ENCODE measurements at regions not wholly inside any gene's neighbourhood (a gene's known extent, or its start where the extent isn't known, plus 50 kb on each side); places are given as distances from the start of the nearest gene placed in this dataset.

GRCh38 chr20:24737212-24737850 is 211.7 kb upstream of the CST7 start:
- no peak for ATAC-seq
- DNase-seq (ENCODE audit: missing footprints) = no peak
- intact Hi-C loops (cut with DNase I) = no loop called here

DNA sequence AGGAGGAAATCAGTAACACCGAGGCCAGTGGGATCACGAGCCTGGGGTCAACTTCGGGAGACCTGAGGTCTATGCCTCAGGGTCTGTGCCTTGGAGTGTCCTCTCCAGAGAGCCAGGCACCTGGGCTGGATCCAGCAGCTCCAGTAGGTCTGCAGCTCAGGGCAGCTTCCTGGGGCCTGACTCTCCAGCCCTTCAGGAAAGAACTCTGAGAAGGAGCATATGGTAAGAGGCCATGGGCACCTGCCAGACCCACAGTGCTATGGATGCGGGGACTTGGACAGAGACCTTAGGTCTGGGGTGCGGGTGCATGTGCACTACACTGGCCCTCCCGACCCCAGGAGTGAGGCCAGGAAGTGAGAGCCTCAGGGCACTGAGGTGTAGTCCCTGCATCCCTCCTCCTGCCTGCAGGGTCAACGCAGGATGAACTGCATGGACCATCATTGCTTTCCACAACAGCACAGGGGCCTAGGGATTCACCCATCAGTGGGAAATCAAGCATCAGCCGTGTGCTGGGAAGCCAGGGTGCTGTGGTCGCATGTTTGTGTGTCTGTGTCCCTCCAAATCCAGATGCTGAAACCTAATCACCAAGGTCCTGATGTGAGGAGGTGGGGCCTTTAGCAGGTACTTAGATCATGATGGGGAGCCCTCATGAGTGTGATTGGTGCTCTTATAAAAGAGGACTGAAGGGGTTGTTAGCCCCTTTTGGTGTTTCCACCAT is 210.9 kb upstream of the CST7 start:
- no peak for ATAC-seq
- DNase-seq (ENCODE audit: missing footprints) = no peak
- intact Hi-C loops (cut with DNase I) = no loop called here

DNA sequence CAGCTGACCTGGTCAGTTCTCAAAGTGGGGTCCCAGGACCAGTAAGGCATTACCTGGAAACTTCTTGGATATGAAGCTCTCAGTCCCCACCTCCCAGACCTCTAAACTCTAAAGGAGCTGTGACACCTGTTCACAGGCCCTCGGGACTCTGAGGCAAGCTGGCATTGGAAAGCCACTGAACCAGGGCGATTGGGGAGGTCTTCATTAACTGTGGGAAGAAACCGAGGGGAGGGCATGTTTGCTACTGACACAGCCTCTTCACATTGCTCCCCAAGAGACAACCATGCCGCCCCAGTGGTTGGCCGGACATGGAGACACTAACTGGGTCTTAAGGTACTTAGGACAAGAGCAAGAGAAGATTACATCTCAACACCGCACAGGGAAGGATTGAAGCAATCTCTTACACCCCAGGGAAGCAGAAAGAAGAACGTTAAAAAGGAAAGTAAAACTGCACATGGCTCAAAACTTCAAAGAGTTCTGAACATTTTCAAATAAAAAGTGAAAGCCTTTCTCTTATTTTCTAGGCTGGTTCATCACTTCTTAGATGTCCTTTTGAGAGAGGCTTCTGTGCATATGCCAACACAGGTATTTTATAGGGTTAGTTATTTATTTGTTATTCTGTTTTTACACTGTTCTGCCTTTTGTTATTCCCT is 210.0 kb upstream of the CST7 start:
- intact Hi-C loops (cut with DNase I) = no loop called here
- ATAC-seq (no peak), DNase-seq (ENCODE audit: missing footprints) (no peak)

DNA sequence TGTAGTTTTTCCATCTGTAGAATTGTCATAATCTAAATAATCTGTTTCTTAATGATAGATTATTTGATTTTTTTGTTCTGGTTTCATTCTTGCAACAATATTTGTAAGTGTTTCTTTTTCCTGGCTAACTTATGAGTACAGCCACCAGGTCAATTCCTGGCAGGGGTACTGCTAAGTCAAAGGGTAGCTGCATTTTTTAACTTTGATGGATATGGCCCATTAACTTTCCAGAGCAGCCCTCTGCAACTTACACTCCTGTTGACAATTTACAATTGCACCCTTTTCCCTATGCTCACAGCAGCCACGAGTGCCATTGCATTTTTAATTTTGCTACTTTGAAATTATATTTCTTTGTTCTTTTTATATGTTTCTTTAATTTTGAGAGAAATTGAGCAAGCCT is 209.3 kb upstream of the CST7 start:
- intact Hi-C loops (cut with DNase I) = no loop called here
- DNase-seq (ENCODE audit: missing footprints) (no peak), ATAC-seq (no peak)

DNA sequence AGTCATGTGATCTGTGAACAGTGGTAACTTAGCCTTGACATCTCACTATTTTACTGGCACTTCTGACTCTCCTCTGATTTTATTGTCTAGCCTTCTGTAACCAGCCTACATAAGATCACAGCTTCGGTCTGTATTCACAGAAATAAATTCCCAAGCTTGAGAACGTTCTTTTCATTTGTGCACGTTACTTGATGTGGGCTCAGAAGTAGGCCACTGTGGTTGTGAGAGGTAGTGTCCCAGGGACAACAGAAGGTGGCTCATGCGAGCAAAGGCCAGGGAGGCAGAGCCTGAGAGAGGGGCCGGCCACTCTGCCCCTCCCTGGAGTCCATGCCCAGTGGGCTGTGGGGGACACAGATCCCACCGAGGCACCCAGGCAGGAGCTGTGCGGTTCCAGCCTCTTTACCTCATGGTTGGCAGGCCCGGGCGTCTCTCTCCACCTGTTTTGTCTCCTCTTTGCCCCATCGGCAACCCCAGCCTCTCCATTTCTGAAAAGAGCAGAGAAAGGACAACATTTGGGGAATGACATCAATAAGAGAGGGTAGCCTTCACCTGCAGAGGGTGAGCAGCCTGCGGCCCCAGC is 207.5 kb upstream of the CST7 start:
- intact Hi-C loops (cut with DNase I) = no loop called here
- DNase-seq (ENCODE audit: missing footprints) (no peak), ATAC-seq (no peak)

GRCh38 chr20:24742436-24742835 is 206.6 kb upstream of the CST7 start:
- intact Hi-C loops (cut with DNase I) = no loop called here
- ATAC-seq = no peak
- no peak for DNase-seq (ENCODE audit: missing footprints)

DNA sequence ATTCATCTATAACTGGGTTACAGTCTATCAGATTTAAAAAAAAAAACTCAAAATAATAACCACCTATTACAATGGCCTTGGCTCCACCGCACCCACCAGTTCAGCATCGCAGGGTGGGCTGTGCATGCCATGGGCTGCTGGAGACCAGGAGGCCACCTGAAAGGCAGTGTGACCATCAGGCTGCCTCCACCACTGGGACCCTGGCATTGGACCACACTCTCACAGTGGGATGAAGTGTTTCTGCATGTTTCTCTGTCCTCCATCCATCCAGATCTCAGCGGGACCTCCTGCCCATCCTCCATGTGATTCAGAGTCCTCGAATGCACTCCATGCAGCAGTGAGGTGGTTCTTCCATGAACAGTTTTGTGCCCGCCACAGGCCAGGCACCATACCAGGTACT is 206.1 kb upstream of the CST7 start:
- DNase-seq (ENCODE audit: missing footprints) (no peak), ATAC-seq (no peak)
- intact Hi-C loops (cut with DNase I) = no loop called here

- DNase-seq (ENCODE audit: missing footprints) = no peak
- no peak for ATAC-seq
- intact Hi-C loops (cut with DNase I) = no loop called here
Observed at GRCh38 chr20:24743641-24744040, 205.4 kb upstream of the CST7 start.

GRCh38 chr20:24744747-24745146 is 204.3 kb upstream of the CST7 start:
- DNase-seq (ENCODE audit: missing footprints) = no peak
- intact Hi-C loops (cut with DNase I) = no loop called here

DNA sequence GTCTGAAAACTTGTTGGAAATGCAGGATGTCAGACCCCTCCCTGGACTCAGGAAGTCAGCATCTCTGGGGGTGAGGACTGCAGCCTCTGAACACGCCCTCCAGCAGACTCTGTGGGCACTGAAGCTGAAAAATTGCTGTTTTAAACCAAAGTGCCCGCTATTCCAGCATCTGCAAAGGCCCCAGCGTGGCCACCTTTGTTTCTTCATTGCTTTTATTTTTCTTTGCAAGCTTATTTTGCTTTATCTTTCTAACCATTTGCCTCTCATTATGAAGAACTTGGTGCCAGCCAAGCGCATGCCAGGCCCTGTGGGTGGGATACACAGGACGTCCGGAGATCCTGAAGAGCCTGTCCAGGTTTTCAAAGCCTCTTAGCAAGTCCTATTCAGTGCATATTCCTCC is 203.9 kb upstream of the CST7 start:
- intact Hi-C loops (cut with DNase I) = no loop called here
- ATAC-seq (no peak), DNase-seq (ENCODE audit: missing footprints) (no peak)

More at GRCh38 chr20:24744747-24745146, 204.3 kb upstream of the CST7 start:
- ATAC-seq = no peak

DNA sequence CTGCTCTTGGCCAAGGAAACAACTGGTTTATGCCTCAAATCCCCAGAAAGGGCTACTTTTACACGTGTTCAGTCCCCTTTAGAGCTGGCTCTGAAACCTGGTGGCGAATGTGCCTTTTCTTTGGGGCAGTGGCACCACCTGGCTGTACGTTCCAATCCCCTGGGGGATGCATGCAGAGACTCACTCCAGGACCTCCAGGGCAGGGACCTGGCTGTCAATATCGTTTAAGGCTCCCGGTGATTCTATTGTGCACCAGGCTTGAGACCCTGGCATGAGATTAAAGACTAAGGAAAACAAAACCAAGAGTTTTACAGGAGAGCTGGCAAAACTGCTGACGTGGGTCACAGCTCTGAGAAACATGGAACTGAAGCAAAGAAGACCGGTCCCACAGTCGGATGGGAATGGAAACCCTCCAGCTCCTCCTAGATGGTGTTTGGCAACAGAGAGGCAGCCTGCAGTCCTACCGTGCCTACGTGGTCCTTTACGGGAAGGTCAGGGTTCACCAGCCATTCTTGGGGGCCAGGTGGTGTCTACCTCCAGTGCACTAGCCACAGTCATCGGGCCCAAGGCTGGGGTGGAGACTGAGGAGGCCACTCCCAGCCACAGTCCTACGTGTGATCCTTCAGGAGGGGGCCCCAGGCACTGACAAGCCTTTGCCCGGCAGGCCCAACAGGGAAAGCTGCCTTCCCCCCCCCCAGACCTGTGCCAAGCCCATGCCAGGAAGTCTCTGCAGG is 203.3 kb upstream of the CST7 start:
- ATAC-seq (no peak), DNase-seq (ENCODE audit: missing footprints) (no peak)
- intact Hi-C loops (cut with DNase I) = no loop called here

- intact Hi-C loops (cut with DNase I) = no loop called here
- ATAC-seq (no peak), DNase-seq (ENCODE audit: missing footprints) (no peak)
Observed at GRCh38 chr20:24746351-24746685, 202.8 kb upstream of the CST7 start.

DNA sequence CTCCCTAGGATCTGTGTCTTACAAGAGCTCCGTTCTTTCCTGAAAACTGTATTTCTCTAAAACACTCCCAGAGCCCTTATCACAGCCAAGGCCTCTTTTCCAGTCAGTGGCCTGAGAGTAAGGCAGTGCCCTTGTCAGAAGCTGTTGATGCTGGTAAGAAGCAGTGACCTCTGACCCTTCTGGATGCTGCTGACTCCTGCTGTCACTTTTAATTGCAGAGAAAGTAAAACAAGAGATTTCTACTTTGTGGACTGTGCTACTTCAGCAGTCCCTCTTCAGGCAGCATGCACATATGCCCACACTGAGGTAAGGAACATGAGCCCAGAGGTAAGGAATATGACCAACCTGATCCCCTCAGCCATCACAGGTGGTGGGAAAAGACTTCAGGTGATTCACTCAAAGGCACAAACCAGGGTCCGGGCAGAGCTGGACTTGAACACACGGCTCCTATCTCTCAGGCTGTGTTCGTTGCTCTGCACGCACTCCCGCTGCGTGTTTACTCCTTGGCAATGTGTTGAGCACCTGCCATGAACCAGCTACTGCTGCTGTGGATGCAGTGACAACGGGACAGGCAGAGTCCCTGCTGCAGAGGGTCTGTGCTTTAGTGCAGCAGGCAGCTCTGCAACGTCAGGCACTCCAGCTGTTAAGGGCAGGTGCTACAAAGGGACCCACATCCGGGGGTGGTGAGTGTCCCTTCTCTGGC is 201.9 kb upstream of the CST7 start:
- ATAC-seq = no peak
- intact Hi-C loops (cut with DNase I) = no loop called here

GRCh38 chr20:24747881-24748595 is 201.0 kb upstream of the CST7 start:
- ATAC-seq (no peak), DNase-seq (ENCODE audit: missing footprints) (no peak)
- intact Hi-C loops (cut with DNase I) = no loop called here

More for the DNA sequence above, 201.9 kb upstream of the CST7 start:
- no peak for DNase-seq (ENCODE audit: missing footprints)

DNA sequence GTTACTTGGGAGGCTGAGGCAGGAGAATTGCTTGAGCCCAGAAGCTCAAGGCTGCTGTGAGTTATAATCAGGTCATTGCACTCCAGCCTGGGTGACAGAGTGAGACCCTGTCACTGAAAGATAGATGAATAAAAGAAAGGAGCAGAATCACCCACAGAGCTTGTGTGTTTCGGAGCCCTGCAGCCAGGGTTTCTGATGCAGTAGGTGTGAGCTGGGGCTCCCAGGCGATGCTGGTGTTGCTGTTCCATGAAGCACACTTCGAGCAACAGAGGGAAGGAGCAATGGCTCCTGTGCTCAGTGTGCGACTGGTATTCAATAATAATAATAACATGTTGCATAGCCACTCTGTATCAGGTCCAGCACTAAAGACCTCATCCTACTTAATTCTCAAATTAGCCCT is 197.5 kb upstream of the CST7 start:
- DNase-seq (ENCODE audit: missing footprints) = no peak
- ATAC-seq = no peak
- intact Hi-C loops (cut with DNase I) = no loop called here

DNA sequence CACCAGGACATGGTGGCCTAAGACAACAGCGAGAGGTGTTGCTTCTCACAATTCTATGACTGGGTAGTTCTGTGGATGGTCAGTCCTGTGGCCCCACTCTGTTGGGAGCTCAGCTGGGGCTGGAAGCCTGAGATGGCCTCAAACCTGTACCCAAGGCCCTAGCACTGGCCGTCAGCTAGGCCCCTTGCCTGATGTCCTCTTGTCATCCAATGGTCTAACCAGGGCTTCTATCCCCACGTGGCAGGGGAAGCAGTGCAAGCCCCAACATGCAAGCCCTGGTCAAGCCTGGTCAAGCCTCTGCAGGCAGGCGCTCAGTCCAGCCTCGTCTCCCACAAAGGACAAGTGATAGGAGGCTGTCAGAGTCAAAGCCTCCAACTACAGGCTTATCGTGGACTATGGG is 196.5 kb upstream of the CST7 start:
- intact Hi-C loops (cut with DNase I) = no loop called here
- DNase-seq (ENCODE audit: missing footprints) (no peak), ATAC-seq (no peak)

DNA sequence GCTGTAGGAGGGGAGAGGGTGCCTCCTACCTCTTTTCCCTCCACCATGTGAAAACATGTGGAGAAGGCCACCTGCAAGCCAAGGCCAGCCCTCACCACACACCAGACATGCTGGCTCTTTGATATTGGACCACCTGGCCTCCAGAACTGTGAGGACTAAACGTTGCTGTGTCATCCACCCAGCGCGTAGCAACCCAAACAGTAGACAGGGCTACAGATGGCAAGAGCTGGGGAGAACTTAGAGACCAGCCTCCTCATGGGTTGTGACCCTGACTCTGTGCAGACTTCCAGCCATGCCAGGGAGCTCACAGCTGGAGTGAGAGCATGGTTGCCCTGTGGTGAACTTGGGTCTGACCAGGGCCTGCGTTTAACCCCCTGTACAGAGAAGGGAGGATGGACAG is 195.9 kb upstream of the CST7 start:
- ATAC-seq (no peak), DNase-seq (ENCODE audit: missing footprints) (no peak)
- intact Hi-C loops (cut with DNase I) = no loop called here

- no peak for ATAC-seq
- DNase-seq (ENCODE audit: missing footprints) = no peak
- intact Hi-C loops (cut with DNase I) = no loop called here
Observed at GRCh38 chr20:24754691-24755090, 194.4 kb upstream of the CST7 start.

Measured in Right ventricle myocardium inferior (tissue), 1 donor.